ENCODE measurements at regions not wholly inside any gene's neighbourhood (a gene's known extent, or its start where the extent isn't known, plus 50 kb on each side); places are given as distances from the start of the nearest gene placed in this dataset.

GRCh38 chr3:147318900-147319299 is 87.4 kb downstream of the ZIC4 start:
- TF ChIP-seq CTCF (conservative IDR thresholded peaks at IDR 0.05 in 1 of 2, IDR thresholded peaks at IDR 0.05 in 1 of 2; ENCODE audit: extremely low read depth in 1 of 2, insufficient read depth in 1 of 2, low read depth in 1 of 2, low read length in 2 of 2), result no peak
- no peak for TF ChIP-seq EZH2 (IDR thresholded peaks at IDR 0.05; ENCODE audit: borderline replicate concordance, low read length)
